HEK293 (cell line): ENCODE measurements at regions not wholly inside any gene's neighbourhood (a gene's known extent, or its start where the extent isn't known, plus 50 kb on each side); places are given as distances from the start of the nearest gene placed in this dataset.

Experiments used
- CTCF ChIA-PET: fragments of 350-600 bp; formaldehyde crosslinking; extraction: SDS; loops from one replicate; lab custom pipeline; 2021; ENCODE audit warnings: antibody characterized with exemption; lab: Yijun Ruan, JAX
- POLR2A ChIA-PET: fragments of 300-600 bp; formaldehyde crosslinking; extraction: SDS; loops from one replicate; lab custom pipeline; 2020; ENCODE audit warnings: antibody characterized with exemption, inconsistent platforms; lab: Yijun Ruan, JAX
- H3K27ac ChIP-seq: fragments of 200-500 bp; sonication (Bioruptor generic); 2 replicates; pipeline ENCODE4 v1.5.1; 2014; ENCODE audit warnings: low read depth, low read length, control low read depth, inconsistent platforms; ENCODE audit errors: extremely low read depth
- H3K36me3 ChIP-seq, 2 experiments: fragments of 200-500 bp in 1 of 2; sonication (Bioruptor generic) in 1 of 2; 1 replicate in 1 of 2; 2 replicates in 1 of 2; pipeline ENCODE4 v1.5.1; 2014 to 2017; ENCODE audit warnings: inconsistent platforms in 2 of 2, low read length in 2 of 2; ENCODE audit not compliant: control insufficient read depth in 2 of 2, insufficient read depth in 1 of 2
- H3K4me1 ChIP-seq: fragments of 200-500 bp; sonication (Bioruptor generic); 2 replicates; pipeline ENCODE4 v1.5.1; 2014; ENCODE audit warnings: mild to moderate bottlenecking, low read length, inconsistent platforms; ENCODE audit not compliant: control insufficient read depth, insufficient read depth
- H3K4me3 ChIP-seq: 2 replicates; pipeline ENCODE4 v1.5.1; 2011; ENCODE audit warnings: low read depth, mild to moderate bottlenecking, control low read depth, low read length, moderate library complexity
- H3K9me3 ChIP-seq: fragments of 200-500 bp; sonication (Bioruptor generic); 2 replicates; pipeline ENCODE4 v1.5.1; 2014; ENCODE audit warnings: low read depth, low read length, inconsistent platforms; ENCODE audit not compliant: control insufficient read depth, insufficient read depth
- GLIS2 ChIP-seq: fragments of 450-650 bp; formaldehyde crosslinking; IDR thresholded peaks from 2 replicates; pipeline ENCODE4 v1.5.1; 2016; ENCODE audit warnings: missing biosample characterization, missing genetic modification characterization
- KLF1 ChIP-seq: fragments of 450-650 bp; formaldehyde crosslinking; IDR thresholded peaks from 2 replicates; pipeline ENCODE4 v1.5.1; 2016; ENCODE audit warnings: missing biosample characterization, missing genetic modification characterization
- ZNF121 ChIP-seq: fragments of 450-650 bp; formaldehyde crosslinking; IDR thresholded peaks from 2 replicates; pipeline ENCODE4 v1.5.1; 2016; ENCODE audit warnings: missing biosample characterization, missing genetic modification characterization
- ZNF146 ChIP-seq: fragments of 450-650 bp; formaldehyde crosslinking; IDR thresholded peaks from 2 replicates; pipeline ENCODE4 v1.5.1; 2016; ENCODE audit warnings: missing biosample characterization, missing genetic modification characterization
- ZNF155 ChIP-seq: fragments of 450-650 bp; formaldehyde crosslinking; IDR thresholded peaks from 2 replicates; pipeline ENCODE4 v1.5.1; 2016; ENCODE audit warnings: missing biosample characterization, missing genetic modification characterization
- ZNF292 ChIP-seq: fragments of 450-650 bp; formaldehyde crosslinking; IDR thresholded peaks from 2 replicates; pipeline ENCODE4 v1.5.1; 2016; ENCODE audit warnings: low read depth, missing biosample characterization, missing genetic modification characterization, borderline replicate concordance
- ZNF335 ChIP-seq: fragments of 450-650 bp; formaldehyde crosslinking; conservative IDR thresholded peaks from 2 replicates; pipeline ENCODE4 v1.5.1; 2016; ENCODE audit warnings: missing biosample characterization, missing genetic modification characterization
- ZNF341 ChIP-seq: fragments of 450-650 bp; formaldehyde crosslinking; IDR thresholded peaks from 2 replicates; pipeline ENCODE4; 2016; ENCODE audit warnings: low read depth, missing biosample characterization, missing genetic modification characterization
- ZNF354C ChIP-seq: fragments of 450-650 bp; formaldehyde crosslinking; IDR thresholded peaks from 2 replicates; pipeline ENCODE4 v1.5.1; 2016; ENCODE audit warnings: missing biosample characterization, missing genetic modification characterization, low read depth, borderline replicate concordance
- ZNF391 ChIP-seq: fragments of 450-650 bp; formaldehyde crosslinking; IDR thresholded peaks from 2 replicates; pipeline ENCODE4 v1.5.1; 2016; ENCODE audit warnings: low read depth, missing biosample characterization, missing genetic modification characterization, borderline replicate concordance
- ZNF514 ChIP-seq: fragments of 450-650 bp; formaldehyde crosslinking; IDR thresholded peaks from 2 replicates; pipeline ENCODE4 v1.5.1; 2016; ENCODE audit warnings: missing biosample characterization, missing genetic modification characterization
- ZNF561 ChIP-seq: fragments of 450-650 bp; IDR thresholded peaks from 2 replicates; pipeline ENCODE4 v1.5.1; 2018; ENCODE audit warnings: missing biosample characterization, missing genetic modification characterization, borderline replicate concordance
- ZNF585B ChIP-seq: fragments of 450-650 bp; formaldehyde crosslinking; IDR thresholded peaks from 2 replicates; pipeline ENCODE4 v1.5.1; 2016; ENCODE audit warnings: missing biosample characterization, missing genetic modification characterization
- ZNF629 ChIP-seq: fragments of 450-650 bp; formaldehyde crosslinking; IDR thresholded peaks from 2 replicates; pipeline ENCODE4 v1.5.1; 2017; ENCODE audit warnings: missing biosample characterization, missing genetic modification characterization
- ZNF654 ChIP-seq: fragments of 450-650 bp; formaldehyde crosslinking; IDR thresholded peaks from 2 replicates; pipeline ENCODE4 v1.5.1; 2016; ENCODE audit warnings: low read depth, missing biosample characterization, missing genetic modification characterization
- ZNF670 ChIP-seq: fragments of 450-650 bp; formaldehyde crosslinking; IDR thresholded peaks from 2 replicates; pipeline ENCODE4 v1.5.1; 2016; ENCODE audit warnings: missing biosample characterization, missing genetic modification characterization, low read depth
- ZNF707 ChIP-seq: fragments of 450-650 bp; formaldehyde crosslinking; IDR thresholded peaks from 2 replicates; pipeline ENCODE4 v1.5.1; 2016; ENCODE audit warnings: missing biosample characterization, missing genetic modification characterization
- ZNF76 ChIP-seq: fragments of 450-650 bp; formaldehyde crosslinking; IDR thresholded peaks from 2 replicates; pipeline ENCODE4; 2016; ENCODE audit warnings: low read depth, missing biosample characterization, missing genetic modification characterization, borderline replicate concordance
- ZNF768 ChIP-seq: fragments of 450-650 bp; formaldehyde crosslinking; IDR thresholded peaks from 2 replicates; pipeline ENCODE4 v1.5.1; 2018; ENCODE audit warnings: missing biosample characterization, mild to moderate bottlenecking, missing genetic modification characterization
- ZNF830 ChIP-seq: fragments of 450-650 bp; IDR thresholded peaks from 2 replicates; pipeline ENCODE4 v1.5.0; 2018; ENCODE audit warnings: missing biosample characterization, missing genetic modification characterization, low read depth, mild to moderate bottlenecking, moderate library complexity
- ZNF837 ChIP-seq: fragments of 450-650 bp; formaldehyde crosslinking; IDR thresholded peaks from 2 replicates; pipeline ENCODE4 v1.5.1; 2016; ENCODE audit warnings: missing biosample characterization, missing genetic modification characterization
- ZXDB ChIP-seq: fragments of 450-650 bp; formaldehyde crosslinking; IDR thresholded peaks from 2 replicates; pipeline ENCODE4 v1.5.1; 2016; ENCODE audit warnings: missing biosample characterization, missing genetic modification characterization
- TF ChIP-seq, protein P1 (sequence below): fragments of 450-650 bp; formaldehyde crosslinking; IDR thresholded peaks from 2 replicates; pipeline ENCODE4 v1.5.1; 2017; ENCODE audit warnings: missing biosample characterization, missing genetic modification characterization
- TF ChIP-seq, protein P2 (sequence below): fragments of 450-650 bp; formaldehyde crosslinking; IDR thresholded peaks from 2 replicates; pipeline ENCODE4 v1.5.1; 2017; ENCODE audit warnings: missing biosample characterization, missing genetic modification characterization
- TF ChIP-seq, protein P3 (sequence below): fragments of 450-650 bp; formaldehyde crosslinking; IDR thresholded peaks from 2 replicates; pipeline ENCODE4 v1.5.1; 2016; ENCODE audit warnings: missing biosample characterization, missing genetic modification characterization
- TF ChIP-seq, protein P4 (sequence below): fragments of 450-650 bp; formaldehyde crosslinking; IDR thresholded peaks from 2 replicates; pipeline ENCODE4 v1.5.1; 2016; ENCODE audit warnings: missing biosample characterization, missing genetic modification characterization
- TF ChIP-seq, protein P5 (sequence below): fragments of 450-650 bp; formaldehyde crosslinking; IDR thresholded peaks from 2 replicates; pipeline ENCODE4 v1.5.1; 2017; ENCODE audit warnings: missing biosample characterization, mild to moderate bottlenecking, missing genetic modification characterization, moderate library complexity
- TF ChIP-seq, protein P6 (sequence below): fragments of 450-650 bp; formaldehyde crosslinking; IDR thresholded peaks from 2 replicates; pipeline ENCODE4 v1.5.1; 2016; ENCODE audit warnings: missing biosample characterization, missing genetic modification characterization, borderline replicate concordance

DNA sequence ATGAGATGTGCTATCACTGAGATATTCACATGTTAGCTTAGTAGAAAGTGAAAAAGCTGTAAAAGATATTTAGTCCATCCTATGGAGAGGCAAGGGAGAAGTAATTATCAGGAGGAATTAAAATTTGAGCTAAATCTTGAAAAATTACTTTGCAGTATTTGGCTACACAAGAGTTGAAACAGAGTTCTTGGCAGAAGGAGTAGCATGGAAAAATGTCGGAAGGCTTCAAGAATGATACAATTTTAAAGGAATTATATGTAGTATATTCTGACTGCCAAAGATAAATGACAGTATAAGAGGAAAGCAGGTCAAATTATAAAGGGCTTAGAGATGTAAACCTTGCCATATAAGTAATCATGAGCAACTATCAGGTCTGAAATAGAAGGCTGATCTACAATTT is 518.9 kb downstream of the BRINP3 start (continued):
- TF ChIP-seq, protein P1, sequence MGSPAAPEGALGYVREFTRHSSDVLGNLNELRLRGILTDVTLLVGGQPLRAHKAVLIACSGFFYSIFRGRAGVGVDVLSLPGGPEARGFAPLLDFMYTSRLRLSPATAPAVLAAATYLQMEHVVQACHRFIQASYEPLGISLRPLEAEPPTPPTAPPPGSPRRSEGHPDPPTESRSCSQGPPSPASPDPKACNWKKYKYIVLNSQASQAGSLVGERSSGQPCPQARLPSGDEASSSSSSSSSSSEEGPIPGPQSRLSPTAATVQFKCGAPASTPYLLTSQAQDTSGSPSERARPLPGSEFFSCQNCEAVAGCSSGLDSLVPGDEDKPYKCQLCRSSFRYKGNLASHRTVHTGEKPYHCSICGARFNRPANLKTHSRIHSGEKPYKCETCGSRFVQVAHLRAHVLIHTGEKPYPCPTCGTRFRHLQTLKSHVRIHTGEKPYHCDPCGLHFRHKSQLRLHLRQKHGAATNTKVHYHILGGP (tag by site-specific recombination) = no peak
- TF ChIP-seq GLIS2 (tag by site-specific recombination) (no peak), ZNF830 (tag by site-specific recombination) (no peak)

DNA sequence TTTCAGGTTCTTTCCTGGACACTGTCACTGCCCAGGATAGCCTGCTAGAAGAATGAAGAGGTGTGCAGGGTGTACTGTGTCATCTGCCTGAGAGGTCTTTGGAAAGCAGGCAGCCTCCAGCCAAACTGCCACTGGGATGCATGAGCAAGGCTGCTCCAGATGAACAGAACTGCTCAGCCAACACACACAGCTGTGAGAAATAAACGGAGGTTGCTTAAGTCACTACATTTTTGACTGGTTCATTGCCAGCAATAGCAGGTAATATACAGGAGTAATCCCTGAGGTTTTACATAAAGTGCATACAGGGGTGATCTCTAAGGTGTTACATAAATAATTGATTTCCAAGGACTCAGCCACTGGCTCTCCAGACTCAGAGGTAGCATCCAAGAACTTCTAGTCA is 516.9 kb downstream of the BRINP3 start:
- Histone ChIP-seq H3K4me3 (no peak overlapping the region), H3K4me1 (no peaks in the 10 kb centered on the region), H3K27ac (no peak overlapping the region), H3K9me3 (no peaks in the 10 kb centered on the region), H3K36me3 (no peaks in the 10 kb centered on the region)
- ChIA-PET POLR2A (no interaction called here), CTCF (no interaction called here)
- TF ChIP-seq ZNF391 (no peak), ZNF155 (no peak), ZNF121 (tag by site-specific recombination) (no peak), ZNF585B (no peak), ZNF670 (tag by site-specific recombination) (no peak), ZNF292 (no peak), ZNF837 (tag by site-specific recombination) (no peak), ZNF654 (tag by site-specific recombination) (no peak), ZNF354C (no peak), ZNF629 (tag by site-specific recombination) (no peak), ZNF768 (tag by site-specific recombination) (no peak), ZNF514 (no peak)
- TF ChIP-seq, protein P2, sequence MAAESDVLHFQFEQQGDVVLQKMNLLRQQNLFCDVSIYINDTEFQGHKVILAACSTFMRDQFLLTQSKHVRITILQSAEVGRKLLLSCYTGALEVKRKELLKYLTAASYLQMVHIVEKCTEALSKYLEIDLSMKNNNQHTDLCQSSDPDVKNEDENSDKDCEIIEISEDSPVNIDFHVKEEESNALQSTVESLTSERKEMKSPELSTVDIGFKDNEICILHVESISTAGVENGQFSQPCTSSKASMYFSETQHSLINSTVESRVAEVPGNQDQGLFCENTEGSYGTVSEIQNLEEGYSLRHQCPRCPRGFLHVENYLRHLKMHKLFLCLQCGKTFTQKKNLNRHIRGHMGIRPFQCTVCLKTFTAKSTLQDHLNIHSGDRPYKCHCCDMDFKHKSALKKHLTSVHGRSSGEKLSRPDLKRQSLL (tag by site-specific recombination) = no peak
- TF ChIP-seq, protein P3, sequence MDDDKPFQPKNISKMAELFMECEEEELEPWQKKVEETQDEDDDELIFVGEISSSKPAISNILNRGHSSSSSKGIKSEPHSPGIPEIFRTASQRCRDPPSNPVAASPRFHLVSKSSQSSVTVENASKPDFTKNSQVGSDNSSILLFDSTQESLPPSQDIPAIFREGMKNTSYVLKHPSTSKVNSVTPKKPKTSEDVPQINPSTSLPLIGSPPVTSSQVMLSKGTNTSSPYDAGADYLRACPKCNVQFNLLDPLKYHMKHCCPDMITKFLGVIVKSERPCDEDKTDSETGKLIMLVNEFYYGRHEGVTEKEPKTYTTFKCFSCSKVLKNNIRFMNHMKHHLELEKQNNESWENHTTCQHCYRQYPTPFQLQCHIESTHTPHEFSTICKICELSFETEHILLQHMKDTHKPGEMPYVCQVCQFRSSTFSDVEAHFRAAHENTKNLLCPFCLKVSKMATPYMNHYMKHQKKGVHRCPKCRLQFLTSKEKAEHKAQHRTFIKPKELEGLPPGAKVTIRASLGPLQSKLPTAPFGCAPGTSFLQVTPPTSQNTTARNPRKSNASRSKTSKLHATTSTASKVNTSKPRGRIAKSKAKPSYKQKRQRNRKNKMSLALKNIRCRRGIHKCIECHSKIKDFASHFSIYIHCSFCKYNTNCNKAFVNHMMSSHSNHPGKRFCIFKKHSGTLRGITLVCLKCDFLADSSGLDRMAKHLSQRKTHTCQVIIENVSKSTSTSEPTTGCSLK = no peak
- TF ChIP-seq, protein P4, sequence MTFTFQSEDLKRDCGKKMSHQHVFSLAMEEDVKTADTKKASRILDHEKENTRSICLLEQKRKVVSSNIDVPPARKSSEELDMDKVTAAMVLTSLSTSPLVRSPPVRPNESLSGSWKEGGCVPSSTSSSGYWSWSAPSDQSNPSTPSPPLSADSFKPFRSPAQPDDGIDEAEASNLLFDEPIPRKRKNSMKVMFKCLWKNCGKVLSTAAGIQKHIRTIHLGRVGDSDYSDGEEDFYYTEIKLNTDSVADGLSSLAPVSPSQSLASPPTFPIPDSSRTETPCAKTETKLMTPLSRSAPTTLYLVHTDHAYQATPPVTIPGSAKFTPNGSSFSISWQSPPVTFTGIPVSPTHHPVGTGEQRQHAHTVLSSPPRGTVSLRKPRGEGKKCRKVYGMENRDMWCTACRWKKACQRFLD (tag by site-specific recombination) = no peak
- TF ChIP-seq, all 188 proteins: peak for 0

DNA sequence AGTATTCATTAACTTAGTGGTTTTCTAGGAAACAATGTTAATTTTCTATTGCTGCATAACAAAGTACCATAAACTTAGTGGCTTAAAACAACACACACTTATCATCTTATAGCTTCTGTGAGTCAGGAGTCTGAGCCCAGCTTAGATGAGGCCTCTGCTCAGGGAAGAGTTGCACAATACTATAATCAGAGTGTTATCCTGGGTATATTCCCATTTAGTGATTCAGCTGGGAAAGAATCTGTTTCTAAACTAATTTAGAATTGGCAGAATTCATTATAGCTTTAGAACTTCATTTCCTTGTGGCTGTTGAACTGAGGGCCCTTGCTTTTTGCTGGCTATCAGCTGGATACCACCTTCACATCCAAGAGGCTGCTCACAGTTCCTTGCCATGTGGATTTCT is 515.5 kb downstream of the BRINP3 start:
- H3K36me3 ChIP-seq = no peaks in the 10 kb centered on the region
- no peak overlapping the region for H3K4me3 ChIP-seq
- POLR2A ChIA-PET = no interaction called here
- TF ChIP-seq, protein P5, sequence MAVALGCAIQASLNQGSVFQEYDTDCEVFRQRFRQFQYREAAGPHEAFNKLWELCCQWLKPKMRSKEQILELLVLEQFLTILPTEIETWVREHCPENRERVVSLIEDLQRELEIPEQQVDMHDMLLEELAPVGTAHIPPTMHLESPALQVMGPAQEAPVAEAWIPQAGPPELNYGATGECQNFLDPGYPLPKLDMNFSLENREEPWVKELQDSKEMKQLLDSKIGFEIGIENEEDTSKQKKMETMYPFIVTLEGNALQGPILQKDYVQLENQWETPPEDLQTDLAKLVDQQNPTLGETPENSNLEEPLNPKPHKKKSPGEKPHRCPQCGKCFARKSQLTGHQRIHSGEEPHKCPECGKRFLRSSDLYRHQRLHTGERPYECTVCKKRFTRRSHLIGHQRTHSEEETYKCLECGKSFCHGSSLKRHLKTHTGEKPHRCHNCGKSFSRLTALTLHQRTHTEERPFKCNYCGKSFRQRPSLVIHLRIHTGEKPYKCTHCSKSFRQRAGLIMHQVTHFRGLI (tag by site-specific recombination) = no peak
- TF ChIP-seq KLF1 (tag by site-specific recombination) = no peak
- no peak for TF ChIP-seq ZNF76
- TF ChIP-seq ZNF561 (tag by site-specific recombination) = no peak
- TF ChIP-seq, protein P6, sequence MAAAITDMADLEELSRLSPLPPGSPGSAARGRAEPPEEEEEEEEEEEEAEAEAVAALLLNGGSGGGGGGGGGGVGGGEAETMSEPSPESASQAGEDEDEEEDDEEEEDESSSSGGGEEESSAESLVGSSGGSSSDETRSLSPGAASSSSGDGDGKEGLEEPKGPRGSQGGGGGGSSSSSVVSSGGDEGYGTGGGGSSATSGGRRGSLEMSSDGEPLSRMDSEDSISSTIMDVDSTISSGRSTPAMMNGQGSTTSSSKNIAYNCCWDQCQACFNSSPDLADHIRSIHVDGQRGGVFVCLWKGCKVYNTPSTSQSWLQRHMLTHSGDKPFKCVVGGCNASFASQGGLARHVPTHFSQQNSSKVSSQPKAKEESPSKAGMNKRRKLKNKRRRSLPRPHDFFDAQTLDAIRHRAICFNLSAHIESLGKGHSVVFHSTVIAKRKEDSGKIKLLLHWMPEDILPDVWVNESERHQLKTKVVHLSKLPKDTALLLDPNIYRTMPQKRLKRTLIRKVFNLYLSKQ (tag by site-specific recombination) = no peak
- no peak for TF ChIP-seq ZNF707
- no peak for TF ChIP-seq ZXDB (tag by site-specific recombination)
- TF ChIP-seq ZNF341 (tag by site-specific recombination) = no peak
- TF ChIP-seq ZNF146 (tag by site-specific recombination) = no peak
- TF ChIP-seq ZNF335 = no peak
- H3K9me3 ChIP-seq = no peaks in the 10 kb centered on the region
- no peak overlapping the region for H3K27ac ChIP-seq
- CTCF ChIA-PET = no interaction called here
- no peaks in the 10 kb centered on the region for H3K4me1 ChIP-seq
